HCT116 (cell line): ENCODE measurements at regions not wholly inside any gene's neighbourhood (a gene's known extent, or its start where the extent isn't known, plus 50 kb on each side); places are given as distances from the start of the nearest gene placed in this dataset.

Source experiments
- CEBPB ChIP-seq: IDR thresholded peaks from 2 replicates; pipeline ENCODE4 v1.6.1; 2012; ENCODE audit warnings: low read depth
- CTCF ChIP-seq, 3 experiments: fragments of 200-600 bp in 1 of 3; sonication (generic) in 1 of 3; IDR thresholded peaks in 2 of 3; conservative IDR thresholded peaks in 1 of 3; 2 replicates each; pipeline ENCODE4 v1.5.1; 2012 to 2017; ENCODE audit warnings: low read depth in 2 of 3, low read length in 2 of 3, antibody characterized with exemption in 1 of 3, borderline replicate concordance in 1 of 3, control low read depth in 1 of 3, mild to moderate bottlenecking in 1 of 3, mixed read lengths in 1 of 3, mixed run types in 1 of 3, moderate library complexity in 1 of 3; ENCODE audit not compliant: insufficient read depth in 1 of 3
- EZH2 ChIP-seq: fragments of 200-600 bp; sonication (generic); IDR thresholded peaks from 2 replicates; pipeline ENCODE4 v1.6.1; 2017; ENCODE audit warnings: antibody characterized with exemption, mixed run types
- EZH2phosphoT487 ChIP-seq: fragments of 200-600 bp; IDR thresholded peaks from 2 replicates; pipeline ENCODE4 v1.6.1; 2018; ENCODE audit warnings: antibody characterized with exemption, borderline replicate concordance
- JUND ChIP-seq: IDR thresholded peaks from 2 replicates; pipeline ENCODE4 v1.6.1; 2012
- MAX ChIP-seq: IDR thresholded peaks from 2 replicates; pipeline ENCODE4 v1.6.1; 2012
- POLR2A ChIP-seq: IDR thresholded peaks from 2 replicates; pipeline ENCODE4 v1.7.0; 2011; ENCODE audit warnings: borderline replicate concordance; ENCODE audit not compliant: insufficient read depth, insufficient read length; ENCODE audit errors: extremely low read depth
- POLR2AphosphoS5 ChIP-seq: IDR thresholded peaks from 2 replicates; pipeline ENCODE4 v1.6.1; 2011; ENCODE audit warnings: mild to moderate bottlenecking, low read depth, low read length, moderate library complexity
- RAD21 ChIP-seq: IDR thresholded peaks from 2 replicates; pipeline ENCODE4 v1.6.1; 2012; ENCODE audit warnings: low read depth, mild to moderate bottlenecking
- REST ChIP-seq: IDR thresholded peaks from 2 replicates; pipeline ENCODE4 v1.6.1; 2012; ENCODE audit warnings: low read depth
- SP1 ChIP-seq: IDR thresholded peaks from 2 replicates; pipeline ENCODE4 v1.6.1; 2012; ENCODE audit warnings: low read depth
- TCF7L2 ChIP-seq: IDR thresholded peaks from 2 replicates; pipeline ENCODE4 v1.7.0; 2011; ENCODE audit warnings: borderline replicate concordance, inconsistent platforms; ENCODE audit not compliant: insufficient read depth, insufficient read length; ENCODE audit errors: extremely low read depth
- YY1 ChIP-seq: IDR thresholded peaks from 2 replicates; pipeline ENCODE4 v1.6.1; 2011; ENCODE audit warnings: low read length, low read depth, moderate library complexity, mild to moderate bottlenecking; ENCODE audit not compliant: insufficient replicate concordance; ENCODE audit errors: extremely low read depth
- ZFX ChIP-seq: fragments of 450-650 bp; IDR thresholded peaks from 2 replicates; pipeline ENCODE4 v1.6.1; 2017

GRCh38 chr11:92909214-92909613, 60.2 kb upstream of the MTNR1B start:
- TF ChIP-seq CTCF (IDR thresholded peaks at IDR 0.05 in 2 of 3, conservative IDR thresholded peaks at IDR 0.05 in 1 of 3; ENCODE audit: borderline replicate concordance in 1 of 3, insufficient read depth in 1 of 3, low read depth in 2 of 3, low read length in 2 of 3) = no peak
- no peak for TF ChIP-seq EZH2
- TF ChIP-seq POLR2A = no peak
- TF ChIP-seq YY1 = no peak
- no peak for TF ChIP-seq EZH2phosphoT487
- no peak for TF ChIP-seq REST
- no peak for TF ChIP-seq CEBPB
- TF ChIP-seq ZFX = no peak
- no peak for TF ChIP-seq JUND
- no peak for TF ChIP-seq POLR2AphosphoS5
- TF ChIP-seq RAD21 = no peak
- TF ChIP-seq MAX = no peak
- TF ChIP-seq SP1 = no peak
- TF ChIP-seq TCF7L2 = no peak
